Mesothelial cell of epicardium (in vitro differentiated cells): ENCODE measurements at regions not wholly inside any gene's neighbourhood (a gene's known extent, or its start where the extent isn't known, plus 50 kb on each side); places are given as distances from the start of the nearest gene placed in this dataset.

Source experiments
- DNase-seq, 2 experiments: peaks; one replicate each; pipeline ENCODE4 v3.0.0; 2021; ENCODE audit warnings: low spot score in 2 of 2; ENCODE audit not compliant: unreplicated experiment in 2 of 2
- H3K27ac Mint-ChIP-seq: 2 replicates; pipeline ENCODE4 v1.8.0; 2021; ENCODE audit warnings: mixed read lengths
- H3K27me3 Mint-ChIP-seq: 2 replicates; pipeline ENCODE4 v1.8.0; 2021; ENCODE audit warnings: low read depth, mixed read lengths
- H3K36me3 Mint-ChIP-seq: 2 replicates; pipeline ENCODE4 v1.8.0; 2021; ENCODE audit warnings: mixed read lengths
- H3K4me1 Mint-ChIP-seq: 2 replicates; pipeline ENCODE4 v1.8.0; 2021; ENCODE audit warnings: mixed read lengths
- H3K4me3 Mint-ChIP-seq: 2 replicates; pipeline ENCODE4 v1.8.0; 2021; ENCODE audit warnings: mild to moderate bottlenecking, moderate library complexity, mixed read lengths
- H3K9me3 Mint-ChIP-seq: 2 replicates; pipeline ENCODE4 v1.8.0; 2021; ENCODE audit warnings: mixed read lengths
- TF ChIP-seq, protein P1 (sequence below): fragments of 200-600 bp; sonication (generic); IDR thresholded peaks from one replicate; pipeline ENCODE4 v1.5.0; 2021; ENCODE audit warnings: antibody characterized with exemption; ENCODE audit not compliant: unreplicated experiment

DNA sequence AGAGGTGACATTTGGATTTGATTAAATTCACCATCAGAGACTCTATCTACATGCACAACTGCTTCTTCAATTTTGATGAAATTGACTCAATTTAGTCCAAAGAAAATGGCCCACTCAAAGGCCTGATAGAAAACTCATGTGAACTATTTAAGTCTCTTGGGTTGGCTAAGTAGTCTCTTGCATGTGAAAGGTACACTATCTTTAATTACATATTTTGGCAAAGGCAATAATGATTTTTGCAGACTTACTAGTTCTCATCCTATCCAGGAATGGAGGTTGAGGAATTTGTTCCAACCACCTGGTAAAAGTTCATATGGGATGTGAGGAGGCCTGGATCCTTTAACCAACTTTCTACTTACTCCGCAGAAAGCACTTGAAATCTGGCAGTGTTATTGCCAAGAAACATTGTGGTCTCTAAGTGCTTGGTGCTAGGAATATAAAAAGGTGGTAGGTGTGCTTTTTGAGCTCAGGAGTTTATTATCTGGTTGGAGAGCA is 618.6 kb upstream of the MKI67 start:
- Mint-ChIP-seq H3K4me3 (no peak overlapping the region), H3K36me3 (no peaks in the 10 kb centered on the region), H3K27me3 (peaks cover 39% of the 10 kb centered on the region), H3K9me3 (no peaks in the 10 kb centered on the region), H3K4me1 (peaks cover 29% of the 10 kb centered on the region), H3K27ac (no peak overlapping the region)
- DNase-seq, result no peak
- TF ChIP-seq, protein P1, sequence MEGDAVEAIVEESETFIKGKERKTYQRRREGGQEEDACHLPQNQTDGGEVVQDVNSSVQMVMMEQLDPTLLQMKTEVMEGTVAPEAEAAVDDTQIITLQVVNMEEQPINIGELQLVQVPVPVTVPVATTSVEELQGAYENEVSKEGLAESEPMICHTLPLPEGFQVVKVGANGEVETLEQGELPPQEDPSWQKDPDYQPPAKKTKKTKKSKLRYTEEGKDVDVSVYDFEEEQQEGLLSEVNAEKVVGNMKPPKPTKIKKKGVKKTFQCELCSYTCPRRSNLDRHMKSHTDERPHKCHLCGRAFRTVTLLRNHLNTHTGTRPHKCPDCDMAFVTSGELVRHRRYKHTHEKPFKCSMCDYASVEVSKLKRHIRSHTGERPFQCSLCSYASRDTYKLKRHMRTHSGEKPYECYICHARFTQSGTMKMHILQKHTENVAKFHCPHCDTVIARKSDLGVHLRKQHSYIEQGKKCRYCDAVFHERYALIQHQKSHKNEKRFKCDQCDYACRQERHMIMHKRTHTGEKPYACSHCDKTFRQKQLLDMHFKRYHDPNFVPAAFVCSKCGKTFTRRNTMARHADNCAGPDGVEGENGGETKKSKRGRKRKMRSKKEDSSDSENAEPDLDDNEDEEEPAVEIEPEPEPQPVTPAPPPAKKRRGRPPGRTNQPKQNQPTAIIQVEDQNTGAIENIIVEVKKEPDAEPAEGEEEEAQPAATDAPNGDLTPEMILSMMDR, result no peak

DNA sequence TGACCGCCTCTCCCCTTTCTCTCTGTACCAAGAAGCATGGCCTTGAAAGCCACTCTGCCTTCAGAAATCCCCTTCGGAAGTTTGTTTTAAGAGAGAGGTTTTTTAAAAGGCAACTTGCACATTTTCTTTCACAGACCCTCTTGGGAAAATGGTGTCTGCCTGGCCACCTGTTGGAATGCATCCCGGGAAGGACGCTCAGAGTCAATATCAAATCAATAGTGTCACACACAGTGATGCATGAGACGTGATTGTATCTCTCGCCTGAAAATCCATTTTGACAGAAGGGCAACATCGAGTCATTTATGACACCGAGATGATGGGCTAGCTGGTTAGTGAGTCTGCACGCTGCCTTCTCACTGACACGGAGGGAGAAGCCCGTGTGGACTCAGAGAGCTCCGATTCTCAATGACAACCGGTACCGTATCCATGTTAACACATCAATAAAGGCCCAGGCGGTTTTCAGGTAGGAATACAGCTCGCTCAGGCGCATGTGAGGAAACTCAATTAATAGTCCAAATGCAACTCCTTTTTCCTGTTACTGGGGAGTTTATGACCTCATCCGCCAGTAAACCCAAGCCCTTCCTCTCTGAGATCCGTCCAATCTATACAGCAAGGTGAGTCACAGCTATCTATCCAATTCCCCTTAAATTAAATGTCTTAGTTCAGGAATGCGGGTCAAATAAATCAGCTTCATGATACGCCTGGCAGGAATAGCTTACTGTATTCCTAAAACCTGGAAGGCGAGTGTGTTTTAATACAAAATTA is 621.5 kb upstream of the MKI67 start:
- TF ChIP-seq, protein P1, result no peak
- no peak overlapping the region for H3K27ac Mint-ChIP-seq
- peaks cover 16% of the 10 kb centered on the region for H3K4me1 Mint-ChIP-seq
- no peak for DNase-seq
- H3K9me3 Mint-ChIP-seq, result peaks cover 8% of the 10 kb centered on the region
- no peak overlapping the region for H3K4me3 Mint-ChIP-seq
- H3K27me3 Mint-ChIP-seq, result peaks cover 31% of the 10 kb centered on the region
- no peaks in the 10 kb centered on the region for H3K36me3 Mint-ChIP-seq

DNA sequence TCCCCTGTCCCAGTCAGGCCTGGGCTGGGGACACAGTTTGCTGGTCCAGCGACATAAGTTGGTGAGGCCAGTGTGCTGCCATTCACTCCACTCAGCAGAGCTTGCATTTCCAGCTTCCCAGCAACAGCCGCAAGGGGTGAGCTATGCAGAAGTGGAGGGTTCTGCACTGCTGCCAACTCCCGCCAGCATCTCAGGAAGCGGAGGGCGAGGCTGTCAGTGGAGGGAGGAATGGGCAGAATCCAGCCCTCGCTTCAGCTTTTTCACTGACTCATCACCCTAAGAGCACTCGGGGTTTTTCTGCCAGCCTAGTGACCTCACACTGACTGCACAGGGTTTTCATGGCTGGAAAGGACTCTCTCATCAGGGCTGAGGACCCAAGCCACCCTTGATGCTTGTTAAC is 625.1 kb upstream of the MKI67 start:
- Mint-ChIP-seq H3K4me1 (peaks cover 2% of the 10 kb centered on the region), H3K27me3 (peaks cover 17% of the 10 kb centered on the region), H3K36me3 (no peaks in the 10 kb centered on the region), H3K9me3 (peaks cover 14% of the 10 kb centered on the region), H3K4me3 (no peak overlapping the region), H3K27ac (no peak overlapping the region)
- TF ChIP-seq, protein P1, result no peak
- DNase-seq, result no peak

DNA sequence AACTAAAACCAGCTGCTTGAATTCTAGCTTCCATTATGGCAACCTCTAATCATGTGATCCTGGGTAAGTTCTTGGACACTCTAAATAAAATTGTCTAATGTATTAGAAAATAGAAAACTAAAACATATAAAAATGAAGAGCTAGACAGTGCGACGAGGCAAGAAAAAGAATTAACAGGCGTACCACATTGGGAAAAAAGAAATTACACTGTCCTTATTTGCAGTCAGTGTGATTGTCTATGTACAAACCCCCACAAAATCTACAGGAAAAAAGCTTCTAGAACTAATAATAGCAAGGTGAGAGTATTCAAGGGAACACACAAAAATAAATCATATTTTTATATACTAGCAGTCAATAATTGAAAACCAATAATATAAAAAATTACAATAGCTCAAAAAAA is 625.6 kb upstream of the MKI67 start:
- Mint-ChIP-seq H3K36me3 (no peaks in the 10 kb centered on the region), H3K27ac (no peak overlapping the region)

DNA sequence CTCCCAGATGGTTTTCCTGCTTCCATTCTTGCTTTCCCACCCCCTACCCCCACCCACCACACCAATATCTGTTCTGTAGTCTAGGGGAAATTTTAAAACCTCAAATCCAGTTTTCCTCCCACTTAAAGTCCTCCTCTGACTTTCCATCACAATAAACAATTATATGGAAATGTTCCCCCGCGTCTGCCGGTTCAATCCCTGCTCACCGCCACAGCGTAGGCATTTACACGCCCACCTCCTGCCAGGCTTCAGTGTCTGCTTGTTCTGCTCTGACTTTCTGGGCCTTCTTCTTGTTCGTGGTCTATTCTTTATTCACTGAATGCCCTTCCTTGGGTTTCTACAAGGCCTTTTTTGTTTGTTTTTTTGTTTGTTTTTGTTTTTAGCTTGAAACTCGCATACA is 633.0 kb upstream of the MKI67 start:
- no peaks in the 10 kb centered on the region for H3K9me3 Mint-ChIP-seq
- peaks cover 12% of the 10 kb centered on the region for H3K27me3 Mint-ChIP-seq
- no peak overlapping the region for H3K27ac Mint-ChIP-seq
- no peaks in the 10 kb centered on the region for H3K36me3 Mint-ChIP-seq
- peaks cover 2% of the 10 kb centered on the region for H3K4me1 Mint-ChIP-seq
- H3K4me3 Mint-ChIP-seq, result no peak overlapping the region
- TF ChIP-seq, protein P1, result no peak
- no peak for DNase-seq

More for the DNA sequence above, 625.6 kb upstream of the MKI67 start:
- Mint-ChIP-seq H3K27me3 (peaks cover 15% of the 10 kb centered on the region), H3K9me3 (peaks cover 14% of the 10 kb centered on the region), H3K4me3 (no peak overlapping the region), H3K4me1 (peaks cover 2% of the 10 kb centered on the region)
- TF ChIP-seq, protein P1, result no peak
- DNase-seq, result no peak
